ENCODE measurements at regions not wholly inside any gene's neighbourhood (a gene's known extent, or its start where the extent isn't known, plus 50 kb on each side); places are given as distances from the start of the nearest gene placed in this dataset.

DNA sequence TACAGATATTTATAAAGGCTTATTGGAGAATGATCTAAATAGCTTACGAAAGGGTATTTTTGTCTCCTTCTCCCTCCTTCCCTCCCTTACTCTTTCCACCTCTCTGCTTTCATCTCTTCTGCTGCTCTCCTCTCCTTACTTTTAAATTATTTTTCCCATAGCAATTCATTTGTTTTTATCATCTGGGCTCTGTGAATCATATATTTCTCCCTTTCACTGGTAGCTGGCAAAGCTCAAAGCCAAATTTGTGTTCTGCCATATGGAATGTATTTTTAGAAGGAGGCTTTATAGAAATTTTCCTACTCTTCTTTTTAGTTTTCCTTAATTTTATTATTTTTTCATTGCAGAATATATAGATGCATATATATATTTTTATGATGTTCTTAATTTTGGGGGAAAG lies 385.8 kb downstream of the C3orf38 start:
- TF ChIP-seq CTCF (tag by site-specific recombination; IDR thresholded peaks at IDR 0.05) (no peak), PATZ1 (tag by site-specific recombination; IDR thresholded peaks at IDR 0.05) (no peak), OVOL3 (tag by site-specific recombination; IDR thresholded peaks at IDR 0.05) (no peak), MZF1 (tag by site-specific recombination; IDR thresholded peaks at IDR 0.05; ENCODE audit: borderline replicate concordance) (no peak), ZFP3 (tag by site-specific recombination; IDR thresholded peaks at IDR 0.05; ENCODE audit: low read depth) (no peak), GLI4 (tag by site-specific recombination; IDR thresholded peaks at IDR 0.05) (no peak), TRIM28 (IDR thresholded peaks at IDR 0.05; ENCODE audit: borderline replicate concordance, low read length) (no peak), ZSCAN16 (tag by site-specific recombination; IDR thresholded peaks at IDR 0.05) (no peak), ZNF416 (tag by site-specific recombination; IDR thresholded peaks at IDR 0.05) (no peak)

All from HEK293 (cell line).